ENCODE measurements at regions not wholly inside any gene's neighbourhood (a gene's known extent, or its start where the extent isn't known, plus 50 kb on each side); places are given as distances from the start of the nearest gene placed in this dataset.
"Not testable (repeated sequence)": the region's sequence is repeated elsewhere in the genome, so short reads cannot be mapped to it uniquely, and the experiment has no call there.

- Mint-ChIP-seq H3K4me1 (ENCODE audit: unreplicated experiment) (peaks cover 16% of the 10 kb centered on the region), H3K4me3 (no peak overlapping the region), H3K9me3 (peaks cover 5% of the 10 kb centered on the region), H3K27me3 (no peaks in the 10 kb centered on the region), H3K36me3 (peaks cover 4% of the 10 kb centered on the region), H3K27ac (no peak overlapping the region)
- no peak for DNase-seq (ENCODE audit: extremely low spot score, unreplicated experiment)
- TF ChIP-seq CTCF (conservative IDR thresholded peaks at IDR 0.05) = no peak
Observed at GRCh38 chr3:104943974-104944373, 422.7 kb upstream of the ALCAM start.

- no peak overlapping the region for H3K4me3 Mint-ChIP-seq
Observed at GRCh38 chr3:104947943-104948342, 418.8 kb upstream of the ALCAM start.

GRCh38 chr3:104949810-104950209 is 416.9 kb upstream of the ALCAM start:
- not testable (repeated sequence) for H3K27ac Mint-ChIP-seq; H3K4me3 Mint-ChIP-seq; H3K27me3 Mint-ChIP-seq; H3K36me3 Mint-ChIP-seq; H3K9me3 Mint-ChIP-seq; DNase-seq (ENCODE audit: extremely low spot score, unreplicated experiment)
- peaks cover 24% of the 10 kb centered on the region for H3K4me1 Mint-ChIP-seq (ENCODE audit: unreplicated experiment)

More at GRCh38 chr3:104947943-104948342, 418.8 kb upstream of the ALCAM start:
- peaks cover 5% of the 10 kb centered on the region for H3K9me3 Mint-ChIP-seq
- H3K4me1 Mint-ChIP-seq (ENCODE audit: unreplicated experiment) = peaks cover 29% of the 10 kb centered on the region
- H3K27ac Mint-ChIP-seq = no peak overlapping the region
- no peak for TF ChIP-seq CTCF (conservative IDR thresholded peaks at IDR 0.05)
- no peak for DNase-seq (ENCODE audit: extremely low spot score, unreplicated experiment)
- H3K27me3 Mint-ChIP-seq = no peaks in the 10 kb centered on the region
- peaks cover 4% of the 10 kb centered on the region for H3K36me3 Mint-ChIP-seq

- Mint-ChIP-seq H3K36me3 (no peaks in the 10 kb centered on the region), H3K4me3 (no peak overlapping the region), H3K9me3 (no peaks in the 10 kb centered on the region), H3K27ac (no peak overlapping the region), H3K4me1 (ENCODE audit: unreplicated experiment) (peaks cover 20% of the 10 kb centered on the region), H3K27me3 (no peaks in the 10 kb centered on the region)
- no peak for DNase-seq (ENCODE audit: extremely low spot score, unreplicated experiment)
- no peak for TF ChIP-seq CTCF (conservative IDR thresholded peaks at IDR 0.05)
Observed at GRCh38 chr3:104951426-104951825, 415.3 kb upstream of the ALCAM start.

GRCh38 chr3:104952146-104952972 is 414.4 kb upstream of the ALCAM start:
- H3K4me3 Mint-ChIP-seq = no peak overlapping the region
- no peaks in the 10 kb centered on the region for H3K36me3 Mint-ChIP-seq
- H3K27me3 Mint-ChIP-seq = no peaks in the 10 kb centered on the region
- DNase-seq (ENCODE audit: extremely low spot score, unreplicated experiment) = no peak
- H3K4me1 Mint-ChIP-seq (ENCODE audit: unreplicated experiment) = peaks cover 20% of the 10 kb centered on the region
- TF ChIP-seq CTCF (conservative IDR thresholded peaks at IDR 0.05) = no peak
- H3K27ac Mint-ChIP-seq = no peak overlapping the region
- H3K9me3 Mint-ChIP-seq = no peaks in the 10 kb centered on the region

- Mint-ChIP-seq H3K4me1 (ENCODE audit: unreplicated experiment) (peaks cover 21% of the 10 kb centered on the region), H3K4me3 (no peak overlapping the region), H3K36me3 (no peaks in the 10 kb centered on the region), H3K9me3 (no peaks in the 10 kb centered on the region), H3K27me3 (no peaks in the 10 kb centered on the region), H3K27ac (no peak overlapping the region)
- TF ChIP-seq CTCF (conservative IDR thresholded peaks at IDR 0.05) = no peak
- DNase-seq (ENCODE audit: extremely low spot score, unreplicated experiment) = no peak
Observed at GRCh38 chr3:104956620-104957345, 409.9 kb upstream of the ALCAM start.

All from type B pancreatic cell (in vitro differentiated cells).